Activated CD8-positive, alpha-beta memory T cell treated with anti-CD3 and anti-CD28 coated beads for 4 hours (primary cell): ENCODE measurements at regions not wholly inside any gene's neighbourhood (a gene's known extent, or its start where the extent isn't known, plus 50 kb on each side); places are given as distances from the start of the nearest gene placed in this dataset.

ENCODE experiments used
- DNase-seq, 2 donors: peaks; one replicate each; pipeline ENCODE4 v3.0.0-alpha.2; 2020; ENCODE audit warnings: low read depth in 2 of 2

- DNase-seq = no peak
Measured at GRCh38 chr1:55827350-55827749, 612.2 kb upstream of the USP24 start.

- no peak for DNase-seq
Measured at GRCh38 chr1:55826381-55827080, 611.4 kb upstream of the USP24 start.

- no peak for DNase-seq
Measured at GRCh38 chr1:55825461-55825860, 610.3 kb upstream of the USP24 start.

- no peak for DNase-seq
Measured at GRCh38 chr1:55824251-55824640, 609.1 kb upstream of the USP24 start.

- no peak for DNase-seq
Measured at GRCh38 chr1:55823541-55824250, 608.5 kb upstream of the USP24 start.

GRCh38 chr1:55822891-55823290 lies 607.7 kb upstream of the USP24 start:
- DNase-seq = no peak

- no peak for DNase-seq
Measured at GRCh38 chr1:55821234-55821633, 606.1 kb upstream of the USP24 start.

- DNase-seq = no peak
Measured at GRCh38 chr1:55820501-55820900, 605.3 kb upstream of the USP24 start.

- no peak for DNase-seq
Measured at GRCh38 chr1:55819011-55819410, 603.8 kb upstream of the USP24 start.

- no peak for DNase-seq
Measured at GRCh38 chr1:55816456-55817426, 601.6 kb upstream of the USP24 start.

GRCh38 chr1:55815745-55816455 lies 600.7 kb upstream of the USP24 start:
- no peak for DNase-seq

GRCh38 chr1:55814967-55815366 lies 599.8 kb upstream of the USP24 start:
- DNase-seq = no peak

- DNase-seq = no peak
Measured at GRCh38 chr1:55813618-55814017, 598.5 kb upstream of the USP24 start.

- no peak for DNase-seq
Measured at GRCh38 chr1:55812281-55812680, 597.1 kb upstream of the USP24 start.

- no peak for DNase-seq
Measured at GRCh38 chr1:55808263-55808662, 593.1 kb upstream of the USP24 start.

- DNase-seq = no peak
Measured at GRCh38 chr1:55803429-55803828, 588.3 kb upstream of the USP24 start.

- DNase-seq = no peak
Measured at GRCh38 chr1:55801481-55801880, 586.3 kb upstream of the USP24 start.

GRCh38 chr1:55800503-55800902 lies 585.3 kb upstream of the USP24 start:
- DNase-seq = no peak

- no peak for DNase-seq
Measured at GRCh38 chr1:55793856-55794255, 578.7 kb upstream of the USP24 start.

- no peak for DNase-seq
Measured at GRCh38 chr1:55792870-55793269, 577.7 kb upstream of the USP24 start.

- no peak for DNase-seq
Measured at GRCh38 chr1:55789466-55789865, 574.3 kb upstream of the USP24 start.

- no peak for DNase-seq
Measured at GRCh38 chr1:55786396-55786795, 571.2 kb upstream of the USP24 start.
